Psoas muscle (tissue), 7 donors: ENCODE measurements at regions not wholly inside any gene's neighbourhood (a gene's known extent, or its start where the extent isn't known, plus 50 kb on each side); places are given as distances from the start of the nearest gene placed in this dataset.

Source experiments
- ATAC-seq, 4 donors: fragments of 200-7000 bp; cut with Tn5 transposase; one replicate each; pipeline ENCODE4 v1.9.1; 2020; ENCODE audit warnings: moderate library complexity in 3 of 4, mild to moderate bottlenecking in 2 of 4
- DNase-seq, 2 donors: peaks; one replicate each; pipeline ENCODE4 v3.0.0-alpha.2; 2020
- H3K27ac ChIP-seq: fragments of 200-600 bp; one replicate; pipeline ENCODE4 v1.8.0; 2022
- H3K27me3 ChIP-seq, 3 donors: fragments of 200-600 bp in 1 of 3; one replicate each; pipeline versions ENCODE4 v1.6.1 to v1.8.0; 2013 to 2022; ENCODE audit warnings: low read length in 2 of 3, mild to moderate bottlenecking in 2 of 3, moderate library complexity in 1 of 3; ENCODE audit not compliant: insufficient read depth in 3 of 3
- H3K36me3 ChIP-seq, 2 donors: fragments of 200-600 bp in 1 of 2; one replicate each; pipeline versions ENCODE4 v1.6.1 to v1.8.0; 2013 to 2022; ENCODE audit warnings: low read depth in 1 of 2, mild to moderate bottlenecking in 1 of 2, moderate library complexity in 1 of 2; ENCODE audit not compliant: insufficient read depth in 1 of 2
- H3K4me1 ChIP-seq: fragments of 200-600 bp; one replicate; pipeline ENCODE4 v1.8.0; 2022
- H3K4me3 ChIP-seq: fragments of 200-600 bp; one replicate; pipeline ENCODE4 v1.8.0; 2022; ENCODE audit warnings: mild to moderate bottlenecking
- H3K9me3 ChIP-seq: fragments of 200-600 bp; one replicate; pipeline ENCODE4 v1.8.0; 2022
- CTCF ChIP-seq: fragments of 200-600 bp; IDR thresholded peaks from one replicate; pipeline ENCODE4 v1.8.0; 2022; ENCODE audit warnings: antibody characterized with exemption
- WGBS, 3 donors: extraction: QIAGEN DNeasy Blood & Tissue Kit; methylation state at CpG; one replicate each; pipeline versions ENCODE4 v1.1.6 to v1.1.7; 2013; 5-methylcytosine and 5-hydroxymethylcytosine counted together
- intact Hi-C, 2 donors: fragments of 100-400 bp; cut with DNase I; formaldehyde crosslinking; loops; one replicate each; pipeline versions ENCODE4 v1.11.0 to v1.14.2; 2022
- donor health status: healthy with polysubstance abuse.
- donor health status: DM: no; HTN: no; CAD: no; lungs with moderate emphysema.
- donor health status: Bipolar disorder and iron deficiency.
- donor health status: healthy.
- donor health status: DM: yes; HTN: yes; CAD: no.
- donor health status: DM: no; HTN: no; CAD: no.
- donor health status: DM: yes; HTN: yes; CAD: no.

GRCh38 chr2:234706086-234706485 is 209.2 kb upstream of the ARL4C start:
- H3K36me3 ChIP-seq: no peaks in the 10 kb centered on the region
- H3K4me3 ChIP-seq: no peak overlapping the region
- intact Hi-C loops: no loop called here
- WGBS, 3 donors: 80 to 90% (median 86%) methylated on average over 3 of the region's 3 CpGs
- DNase-seq (no peak), ATAC-seq (no peak)
- TF ChIP-seq CTCF: no peak
- no peaks in the 10 kb centered on the region for H3K9me3 ChIP-seq
- H3K27me3 ChIP-seq: no peaks in the 10 kb centered on the region
- H3K4me1 ChIP-seq: no peaks in the 10 kb centered on the region
- H3K27ac ChIP-seq: no peak overlapping the region

GRCh38 chr2:234705108-234705507 is 208.2 kb upstream of the ARL4C start:
- intact Hi-C loops: no loop called here
- no peaks in the 10 kb centered on the region for H3K36me3 ChIP-seq
- no peak overlapping the region for H3K27ac ChIP-seq
- H3K27me3 ChIP-seq: no peaks in the 10 kb centered on the region
- no peaks in the 10 kb centered on the region for H3K9me3 ChIP-seq
- DNase-seq (no peak), ATAC-seq (no peak)
- WGBS, 3 donors: 64 to 65% (median 65%) methylated on average over 3 of the region's 3 CpGs
- no peak overlapping the region for H3K4me3 ChIP-seq
- no peak for TF ChIP-seq CTCF
- no peaks in the 10 kb centered on the region for H3K4me1 ChIP-seq

GRCh38 chr2:234703258-234703657 is 206.4 kb upstream of the ARL4C start:
- H3K9me3 ChIP-seq: no peaks in the 10 kb centered on the region
- no peak for TF ChIP-seq CTCF
- DNase-seq (no peak), ATAC-seq (no peak)
- no peaks in the 10 kb centered on the region for H3K27me3 ChIP-seq
- H3K4me1 ChIP-seq: no peaks in the 10 kb centered on the region
- no peak overlapping the region for H3K27ac ChIP-seq
- intact Hi-C loops: no loop called here
- H3K4me3 ChIP-seq: no peak overlapping the region
- no peaks in the 10 kb centered on the region for H3K36me3 ChIP-seq
- WGBS, 3 donors: 63 to 65% (median 64%) methylated on average over 4 of the region's 4 CpGs

- Histone ChIP-seq H3K36me3 (no peaks in the 10 kb centered on the region), H3K4me1 (no peaks in the 10 kb centered on the region), H3K27ac (no peak overlapping the region), H3K27me3 (no peaks in the 10 kb centered on the region), H3K9me3 (no peaks in the 10 kb centered on the region), H3K4me3 (no peak overlapping the region)
- ATAC-seq (no peak), DNase-seq (no peak)
- no peak for TF ChIP-seq CTCF
- intact Hi-C loops: no loop called here
- 72 to 75% (median 75%) methylated on average over 12 of the region's 12 CpGs for WGBS, 3 donors
Measured at GRCh38 chr2:234702731-234703225, 205.9 kb upstream of the ARL4C start.

- no peak for DNase-seq
- Histone ChIP-seq H3K36me3 (no peaks in the 10 kb centered on the region), H3K9me3 (no peaks in the 10 kb centered on the region), H3K27ac (no peak overlapping the region), H3K4me1 (no peaks in the 10 kb centered on the region), H3K4me3 (no peak overlapping the region), H3K27me3 (no peaks in the 10 kb centered on the region)
- 83 to 90% (median 88%) methylated on average over 9 of the region's 9 CpGs for WGBS, 3 donors
- intact Hi-C loops: no loop called here
- no peak for ATAC-seq
- no peak for TF ChIP-seq CTCF
Measured at GRCh38 chr2:234701841-234702240, 205.0 kb upstream of the ARL4C start.
